Suprapubic skin (tissue), 4 donors: ENCODE measurements at regions not wholly inside any gene's neighbourhood (a gene's known extent, or its start where the extent isn't known, plus 50 kb on each side); places are given as distances from the start of the nearest gene placed in this dataset.
"Not testable (repeated sequence)": the region's sequence is repeated elsewhere in the genome, so short reads cannot be mapped to it uniquely, and the experiment has no call there.

ENCODE experiments used
- DNase-seq, 2 donors: peaks; one replicate each; pipeline ENCODE4 v3.0.0-alpha.2; 2019; ENCODE audit warnings: low spot score in 2 of 2
- H3K27ac ChIP-seq: fragments of 200-600 bp; sonication (generic); one replicate; pipeline ENCODE4 v1.5.1; 2019
- H3K27me3 ChIP-seq: fragments of 200-600 bp; sonication (generic); one replicate; pipeline ENCODE4 v1.5.1; 2019
- H3K36me3 ChIP-seq: fragments of 200-600 bp; sonication (generic); one replicate; pipeline ENCODE4 v1.5.1; 2019
- H3K4me1 ChIP-seq: fragments of 200-600 bp; sonication (generic); one replicate; pipeline ENCODE4 v1.5.1; 2019
- H3K4me3 ChIP-seq: fragments of 200-600 bp; sonication (generic); one replicate; pipeline ENCODE4 v1.5.1; 2019; ENCODE audit warnings: mild to moderate bottlenecking
- H3K9me3 ChIP-seq: fragments of 200-600 bp; sonication (generic); one replicate; pipeline ENCODE4 v1.5.1; 2019
- CTCF ChIP-seq, 2 donors: fragments of 200-600 bp in 1 of 2; fragments of 450-650 bp in 1 of 2; sonication (generic) in 1 of 2; IDR thresholded peaks; one replicate each; pipeline ENCODE4 v1.5.1; 2016 to 2019; ENCODE audit warnings: antibody characterized with exemption in 2 of 2, mild to moderate bottlenecking in 1 of 2, moderate library complexity in 1 of 2
- EP300 ChIP-seq: sonication (generic); formaldehyde crosslinking; IDR thresholded peaks from one replicate; pipeline ENCODE4 v1.6.1; 2017; ENCODE audit warnings: antibody characterized with exemption
- POLR2A ChIP-seq, 2 donors: fragments of 450-650 bp; IDR thresholded peaks; one replicate each; pipeline ENCODE4 v1.6.1; 2017; ENCODE audit warnings: antibody characterized with exemption in 2 of 2, mild to moderate bottlenecking in 2 of 2, moderate library complexity in 2 of 2
- POLR2AphosphoS5 ChIP-seq, 3 donors: sonication (generic); formaldehyde crosslinking; IDR thresholded peaks; one replicate each; pipeline ENCODE4 v1.6.1; 2017; ENCODE audit warnings: antibody characterized with exemption in 3 of 3
- WGBS: methylation state at CpG from one replicate; pipeline ENCODE4 v1.1.5; 2018; 5-methylcytosine and 5-hydroxymethylcytosine counted together

GRCh38 chr3:170804078-170804477 lies 65.9 kb downstream of the RPL22L1 start:
- no peaks in the 10 kb centered on the region for H3K27me3 ChIP-seq
- no peaks in the 10 kb centered on the region for H3K9me3 ChIP-seq
- H3K27ac ChIP-seq = no peak overlapping the region
- no peaks in the 10 kb centered on the region for H3K36me3 ChIP-seq
- no peak for TF ChIP-seq POLR2AphosphoS5 (IDR thresholded peaks at IDR 0.05)
- TF ChIP-seq EP300 = no peak
- TF ChIP-seq POLR2A (IDR thresholded peaks at IDR 0.05) = no peak
- TF ChIP-seq CTCF (IDR thresholded peaks at IDR 0.05) = no peak
- peaks cover 4% of the 10 kb centered on the region for H3K4me1 ChIP-seq
- no peak for DNase-seq
- no peak overlapping the region for H3K4me3 ChIP-seq

GRCh38 chr3:170802164-170803151 lies 67.5 kb downstream of the RPL22L1 start:
- DNase-seq = no peak
- WGBS = 64% methylated on average over 7 of the region's 7 CpGs

GRCh38 chr3:170801597-170801996 lies 68.4 kb downstream of the RPL22L1 start:
- Histone ChIP-seq H3K4me1 (peaks cover 4% of the 10 kb centered on the region), H3K27ac (no peak overlapping the region), H3K36me3 (no peaks in the 10 kb centered on the region), H3K27me3 (no peaks in the 10 kb centered on the region), H3K4me3 (no peak overlapping the region), H3K9me3 (no peaks in the 10 kb centered on the region)
- TF ChIP-seq POLR2AphosphoS5 (IDR thresholded peaks at IDR 0.05) (no peak), POLR2A (IDR thresholded peaks at IDR 0.05) (no peak), CTCF (IDR thresholded peaks at IDR 0.05) (no peak), EP300 (no peak)
- DNase-seq = no peak
- WGBS = 95% methylated on average over 3 of the region's 3 CpGs

More at GRCh38 chr3:170802164-170803151, 67.5 kb downstream of the RPL22L1 start:
- no peaks in the 10 kb centered on the region for H3K27me3 ChIP-seq
- H3K27ac ChIP-seq = peak overlapping the region; percentile 61
- TF ChIP-seq POLR2A (IDR thresholded peaks at IDR 0.05) (no peak), POLR2AphosphoS5 (IDR thresholded peaks at IDR 0.05) (peak in 1 of 3 donors; percentile 67)
- H3K4me1 ChIP-seq = peaks cover 4% of the 10 kb centered on the region
- no peaks in the 10 kb centered on the region for H3K36me3 ChIP-seq
- H3K4me3 ChIP-seq = no peak overlapping the region
- H3K9me3 ChIP-seq = no peaks in the 10 kb centered on the region

GRCh38 chr3:170800275-170800674 lies 69.7 kb downstream of the RPL22L1 start:
- 83% methylated on average over 4 of the region's 4 CpGs for whole genome bisulfite sequencing
- H3K27ac ChIP-seq, H3K36me3 ChIP-seq, H3K9me3 ChIP-seq, H3K4me1 ChIP-seq, DNase-seq, H3K27me3 ChIP-seq, H3K4me3 ChIP-seq: not testable (repeated sequence)

GRCh38 chr3:170799009-170799408 lies 71.0 kb downstream of the RPL22L1 start:
- H3K27me3 ChIP-seq = no peaks in the 10 kb centered on the region
- no peak for DNase-seq
- TF ChIP-seq CTCF (IDR thresholded peaks at IDR 0.05) = no peak
- TF ChIP-seq EP300 = no peak
- TF ChIP-seq POLR2AphosphoS5 (IDR thresholded peaks at IDR 0.05) = no peak
- no peak for TF ChIP-seq POLR2A (IDR thresholded peaks at IDR 0.05)
- peaks cover 4% of the 10 kb centered on the region for H3K4me1 ChIP-seq
- no peak overlapping the region for H3K4me3 ChIP-seq
- no peaks in the 10 kb centered on the region for H3K36me3 ChIP-seq
- H3K9me3 ChIP-seq = peaks cover 7% of the 10 kb centered on the region
- 79% methylated on average over 2 of the region's 2 CpGs for WGBS
- no peak overlapping the region for H3K27ac ChIP-seq

- no peak for DNase-seq
- Histone ChIP-seq H3K9me3 (peaks cover 7% of the 10 kb centered on the region), H3K4me3 (no peak overlapping the region), H3K27ac (no peak overlapping the region), H3K36me3 (no peaks in the 10 kb centered on the region), H3K27me3 (no peaks in the 10 kb centered on the region), H3K4me1 (peaks cover 4% of the 10 kb centered on the region)
- WGBS = 86% methylated on average over 5 of the region's 5 CpGs
- TF ChIP-seq CTCF (IDR thresholded peaks at IDR 0.05) (no peak), EP300 (no peak), POLR2A (IDR thresholded peaks at IDR 0.05) (no peak), POLR2AphosphoS5 (IDR thresholded peaks at IDR 0.05) (no peak)
These were observed 72.3 kb downstream of the RPL22L1 start for GRCh38 chr3:170797685-170798084.
